ENCODE measurements at regions not wholly inside any gene's neighbourhood (a gene's known extent, or its start where the extent isn't known, plus 50 kb on each side); places are given as distances from the start of the nearest gene placed in this dataset.

- TF ChIP-seq EZH2 (IDR thresholded peaks at IDR 0.05; ENCODE audit: borderline replicate concordance) (no peak), CTCF (IDR thresholded peaks at IDR 0.05; ENCODE audit: poor library complexity) (no peak)
Observed at GRCh38 chr7:113263749-113264148, 145.4 kb upstream of the SMIM30 start.
